H9 (cell line): ENCODE measurements at regions not wholly inside any gene's neighbourhood (a gene's known extent, or its start where the extent isn't known, plus 50 kb on each side); places are given as distances from the start of the nearest gene placed in this dataset.

Source experiments
- DNase-seq: peaks from one replicate; pipeline ENCODE4 v3.0.0-alpha.2; 2017
- H2AFZ ChIP-seq: one replicate; pipeline ENCODE4 v1.6.1; 2013; ENCODE audit warnings: mild to moderate bottlenecking, low read length, control low read depth, moderate library complexity
- H2AK5ac ChIP-seq: 2 replicates; pipeline ENCODE4 v1.6.1; 2013; ENCODE audit warnings: low read length, control low read depth, mixed read lengths; ENCODE audit not compliant: insufficient read length
- H2BK120ac ChIP-seq: one replicate; pipeline ENCODE4 v1.6.1; 2013; ENCODE audit warnings: low read depth, mild to moderate bottlenecking, low read length, control low read depth, inconsistent platforms; ENCODE audit not compliant: poor library complexity, severe bottlenecking
- H2BK12ac ChIP-seq: 2 replicates; pipeline ENCODE4 v1.6.1; 2013; ENCODE audit warnings: low read length, control low read depth, mixed read lengths, low read depth; ENCODE audit not compliant: insufficient read length
- H2BK15ac ChIP-seq: 2 replicates; pipeline ENCODE4 v1.6.1; 2013; ENCODE audit warnings: low read depth, low read length, control low read depth
- H2BK20ac ChIP-seq: one replicate; pipeline ENCODE4 v1.6.1; 2013; ENCODE audit warnings: low read depth, mild to moderate bottlenecking, low read length, control low read depth, inconsistent platforms; ENCODE audit not compliant: poor library complexity, severe bottlenecking
- H2BK5ac ChIP-seq: 2 replicates; pipeline ENCODE4 v1.6.1; 2013; ENCODE audit warnings: low read length, control low read depth, mixed read lengths; ENCODE audit not compliant: insufficient read length
- H3K14ac ChIP-seq: 2 replicates; pipeline ENCODE4 v1.6.1; 2013; ENCODE audit warnings: low read length, control low read depth; ENCODE audit not compliant: insufficient read depth
- H3K18ac ChIP-seq: 2 replicates; pipeline ENCODE4 v1.6.1; 2013; ENCODE audit warnings: low read depth, mild to moderate bottlenecking, mixed read lengths, low read length, control low read depth; ENCODE audit not compliant: insufficient read length
- H3K23ac ChIP-seq: 2 replicates; pipeline ENCODE4 v1.6.1; 2013; ENCODE audit warnings: low read length, control low read depth, mixed read lengths, low read depth; ENCODE audit not compliant: insufficient read length
- H3K23me2 ChIP-seq: 2 replicates; pipeline ENCODE4 v1.6.1; 2013; ENCODE audit warnings: low read depth, mild to moderate bottlenecking, mixed read lengths, low read length, control low read depth; ENCODE audit not compliant: insufficient read length, poor library complexity, severe bottlenecking
- H3K27ac ChIP-seq: 2 replicates; pipeline ENCODE4 v1.5.1; 2013; ENCODE audit warnings: low read length, control low read depth, mixed read lengths, low read depth; ENCODE audit not compliant: insufficient read length
- H3K27me3 ChIP-seq: 2 replicates; pipeline ENCODE4 v1.6.1; 2013; ENCODE audit warnings: low read length, control low read depth, inconsistent platforms; ENCODE audit not compliant: insufficient read depth
- H3K4ac ChIP-seq: 2 replicates; pipeline ENCODE4 v1.6.1; 2013; ENCODE audit warnings: low read depth, mild to moderate bottlenecking, control low read depth, inconsistent platforms, low read length, moderate library complexity
- H3K4me1 ChIP-seq: 2 replicates; pipeline ENCODE4 v1.6.1; 2013; ENCODE audit warnings: low read length, control low read depth, inconsistent platforms; ENCODE audit not compliant: insufficient read depth
- H3K4me2 ChIP-seq: 2 replicates; pipeline ENCODE4 v1.6.1; 2013; ENCODE audit warnings: low read length, control low read depth, mixed read lengths; ENCODE audit not compliant: insufficient read length, insufficient read depth
- H3K56ac ChIP-seq: 2 replicates; pipeline ENCODE4 v1.6.1; 2013; ENCODE audit warnings: low read depth, mild to moderate bottlenecking, mixed read lengths, low read length, control low read depth; ENCODE audit not compliant: insufficient read length
- H3K79me1 ChIP-seq: 2 replicates; pipeline ENCODE4 v1.6.1; 2013; ENCODE audit warnings: low read depth, mild to moderate bottlenecking, moderate library complexity, low read length, control low read depth, inconsistent platforms; ENCODE audit not compliant: insufficient read depth, poor library complexity, severe bottlenecking
- H3K79me2 ChIP-seq: 2 replicates; pipeline ENCODE4 v1.6.1; 2013; ENCODE audit warnings: low read length, control low read depth, inconsistent platforms; ENCODE audit not compliant: insufficient read depth
- H3K9ac ChIP-seq: 2 replicates; pipeline ENCODE4 v1.6.1; 2013; ENCODE audit warnings: low read length, control low read depth, mixed read lengths; ENCODE audit not compliant: insufficient read length; ENCODE audit errors: extremely low read depth
- H3K9me3 ChIP-seq: one replicate; pipeline ENCODE4 v1.6.1; 2013; ENCODE audit warnings: low read depth, low read length, inconsistent platforms; ENCODE audit not compliant: control insufficient read depth
- H3T11ph ChIP-seq: one replicate; pipeline ENCODE4 v1.6.1; 2013; ENCODE audit warnings: mild to moderate bottlenecking, low read length, control low read depth, inconsistent platforms
- H4K20me1 ChIP-seq: one replicate; pipeline ENCODE4 v1.6.1; 2013; ENCODE audit not compliant: control insufficient read depth, insufficient read length, insufficient read depth
- H4K5ac ChIP-seq: 2 replicates; pipeline ENCODE4 v1.6.1; 2013; ENCODE audit warnings: low read depth, mild to moderate bottlenecking, mixed read lengths, low read length, control low read depth; ENCODE audit not compliant: insufficient read length
- H4K8ac ChIP-seq: replicated peaks from 2 replicates; pipeline ENCODE4 v1.6.1; 2013; ENCODE audit warnings: low read length, control low read depth, mixed read lengths, low read depth; ENCODE audit not compliant: insufficient read length
- H4K91ac ChIP-seq: 2 replicates; pipeline ENCODE4 v1.6.1; 2013; ENCODE audit warnings: low read depth, mild to moderate bottlenecking, moderate library complexity, mixed read lengths, low read length, control low read depth; ENCODE audit not compliant: insufficient read length
- H3K27ac Mint-ChIP-seq, 3 experiments: 2 replicates in 2 of 3; 3 replicates in 1 of 3; pipeline ENCODE4 v1.8.0; 2020 to 2021; ENCODE audit warnings: mixed read lengths in 3 of 3, mild to moderate bottlenecking in 1 of 3, moderate library complexity in 1 of 3
- H3K27me3 Mint-ChIP-seq: 2 replicates; pipeline ENCODE4 v1.8.0; 2021; ENCODE audit warnings: low read depth, mild to moderate bottlenecking, moderate library complexity, mixed read lengths
- H3K36me3 Mint-ChIP-seq, 3 experiments: 2 replicates in 2 of 3; 3 replicates in 1 of 3; pipeline ENCODE4 v1.8.0; 2020 to 2021; ENCODE audit warnings: low read depth in 3 of 3, mixed read lengths in 3 of 3; ENCODE audit not compliant: insufficient read depth in 1 of 3
- H3K4me1 Mint-ChIP-seq, 2 experiments: 2 replicates each; pipeline ENCODE4 v1.8.0; 2020; ENCODE audit warnings: mixed read lengths in 2 of 2
- H3K4me3 Mint-ChIP-seq, 2 experiments: 2 replicates in 1 of 2; 3 replicates in 1 of 2; pipeline ENCODE4 v1.8.0; 2020 to 2021; ENCODE audit warnings: mild to moderate bottlenecking in 2 of 2, mixed read lengths in 2 of 2, moderate library complexity in 1 of 2
- H3K9me3 Mint-ChIP-seq, 2 experiments: 2 replicates in 1 of 2; 3 replicates in 1 of 2; pipeline ENCODE4 v1.8.0; 2020; ENCODE audit warnings: mild to moderate bottlenecking in 2 of 2, mixed read lengths in 2 of 2, moderate library complexity in 1 of 2
- CTCF ChIP-seq: fragments of 200-600 bp; sonication (generic); conservative IDR thresholded peaks from 3 replicates; pipeline ENCODE4 v1.8.0; 2021; ENCODE audit warnings: antibody characterized with exemption, mild to moderate bottlenecking
- WGBS: extraction: QIAGEN DNeasy Blood & Tissue Kit; methylation state at CpG from one replicate; pipeline ENCODE4 v1.1.7; 2013; ENCODE audit warnings: missing lambda C conversion rate, low lambda C conversion rate, mixed read lengths; ENCODE audit not compliant: insufficient read length; ENCODE audit errors: extremely low coverage; 5-methylcytosine and 5-hydroxymethylcytosine counted together

DNA sequence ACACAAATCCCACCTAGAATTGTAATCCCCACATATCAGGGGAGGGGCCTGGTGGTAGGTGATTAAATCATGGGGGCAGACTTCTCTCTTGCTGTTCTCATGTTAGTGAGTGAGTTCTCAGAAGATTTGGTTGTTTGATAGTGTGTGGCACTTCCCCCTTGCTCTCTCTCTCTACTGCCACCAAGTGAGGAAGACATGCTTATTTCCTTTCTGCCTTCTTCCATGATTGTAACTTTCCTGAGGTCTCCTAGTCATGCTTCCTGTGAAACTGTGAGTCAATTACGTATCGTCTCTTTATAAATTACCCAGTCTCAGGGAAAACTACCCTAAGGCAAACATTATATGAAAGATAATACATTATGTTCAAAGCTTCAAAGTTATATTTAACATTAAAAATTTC is 1297.5 kb upstream of the CITED2 start:
- Histone ChIP-seq H3K18ac (no peak overlapping the region), H2BK20ac (no peak overlapping the region), H3K4me1 (no peaks in the 10 kb centered on the region), H4K91ac (no peak overlapping the region), H3K14ac (no peak overlapping the region), H3K56ac (no peak overlapping the region), H4K8ac (no peak overlapping the region), H3K4ac (no peak overlapping the region), H3K79me1 (no peaks in the 10 kb centered on the region), H3K79me2 (no peaks in the 10 kb centered on the region), H2BK120ac (no peak overlapping the region), H4K20me1 (no peaks in the 10 kb centered on the region), H3K27ac (no peak overlapping the region), H2AK5ac (no peak overlapping the region), H3K23me2 (no peaks in the 10 kb centered on the region), H2AFZ (no peak overlapping the region), H4K5ac (no peak overlapping the region), H2BK12ac (no peak overlapping the region), H3K4me2 (no peak overlapping the region), H3K27me3 (no peaks in the 10 kb centered on the region), H3K9me3 (no peaks in the 10 kb centered on the region), H3K23ac (no peak overlapping the region), H2BK5ac (no peak overlapping the region), H3K9ac (no peak overlapping the region), H3T11ph (no peak overlapping the region), H2BK15ac (no peak overlapping the region)
- no peaks in the 10 kb centered on the region for H3K27me3 Mint-ChIP-seq
- no peaks in the 10 kb centered on the region for H3K36me3 Mint-ChIP-seq
- TF ChIP-seq CTCF: peak; percentile 41; the same call in 1 of the 3 replicates
- no peak overlapping the region for H3K27ac Mint-ChIP-seq
- H3K4me1 Mint-ChIP-seq: no peaks in the 10 kb centered on the region
- no peak for DNase-seq
- no peak overlapping the region for H3K4me3 Mint-ChIP-seq
- WGBS: no CpG with 5 or more reads among the region's 2 CpGs
- H3K9me3 Mint-ChIP-seq: no peaks in the 10 kb centered on the region; a peak in 1 of 5 replicates
